ENCODE measurements at regions not wholly inside any gene's neighbourhood (a gene's known extent, or its start where the extent isn't known, plus 50 kb on each side); places are given as distances from the start of the nearest gene placed in this dataset.
"Not testable (repeated sequence)": the region's sequence is repeated elsewhere in the genome, so short reads cannot be mapped to it uniquely, and the experiment has no call there.

DNA sequence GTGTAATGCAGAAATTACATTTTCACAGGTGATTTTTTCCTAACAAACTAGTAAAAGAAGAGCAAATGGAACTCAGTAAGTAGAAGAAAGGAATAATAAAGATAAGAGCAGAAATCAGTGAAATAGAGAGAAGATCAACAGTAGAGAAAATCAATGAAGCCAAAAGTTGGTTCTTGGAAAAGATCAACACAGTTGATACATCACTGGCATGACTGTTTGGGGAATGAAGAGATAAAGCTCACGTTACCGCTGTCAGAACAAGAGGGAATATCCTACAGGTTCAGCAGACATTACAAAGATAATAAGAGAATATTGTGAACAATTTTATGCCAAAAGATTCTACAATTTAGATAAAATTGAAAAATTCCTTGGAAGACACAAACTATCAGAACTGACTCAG is 146.4 kb downstream of the ACTR3B start:
- DNase-seq (ENCODE audit: low spot score): no peak
- intact Hi-C loops (cut with DNase I): no loop called here

DNA sequence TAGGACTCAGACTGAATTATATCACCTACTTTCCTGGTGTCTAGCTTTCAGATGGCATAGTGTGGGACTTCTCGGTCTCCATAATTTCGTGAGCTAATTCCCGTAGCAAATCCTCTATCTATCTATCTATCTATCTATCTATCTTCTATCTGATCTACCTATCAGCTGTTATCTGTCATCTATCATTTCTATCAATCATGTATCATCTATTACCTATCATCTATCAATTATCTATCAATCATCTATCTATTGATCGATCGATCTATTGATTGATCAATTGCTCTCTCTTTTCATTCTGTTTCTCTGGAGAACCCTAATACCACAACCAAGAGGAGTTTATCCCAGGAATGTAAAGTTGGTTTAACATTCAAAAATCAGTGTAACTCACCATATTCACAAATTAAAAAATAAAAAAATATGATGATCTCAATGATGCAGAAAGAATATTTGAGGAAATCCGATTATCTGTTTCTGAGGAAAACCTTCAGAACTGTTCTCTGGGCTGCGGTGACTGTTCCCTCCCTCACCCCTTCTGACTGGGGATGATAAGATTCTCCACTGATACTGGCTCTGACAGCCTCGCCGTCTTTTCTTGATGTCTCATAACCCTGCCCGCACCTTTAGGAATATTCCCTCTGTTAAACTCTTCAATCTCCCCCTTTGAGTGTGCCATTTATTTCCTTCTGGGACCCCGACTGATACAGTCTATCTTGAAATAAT is 147.7 kb downstream of the ACTR3B start:
- no peak for DNase-seq (ENCODE audit: low spot score)
- intact Hi-C loops (cut with DNase I): no loop called here

DNA sequence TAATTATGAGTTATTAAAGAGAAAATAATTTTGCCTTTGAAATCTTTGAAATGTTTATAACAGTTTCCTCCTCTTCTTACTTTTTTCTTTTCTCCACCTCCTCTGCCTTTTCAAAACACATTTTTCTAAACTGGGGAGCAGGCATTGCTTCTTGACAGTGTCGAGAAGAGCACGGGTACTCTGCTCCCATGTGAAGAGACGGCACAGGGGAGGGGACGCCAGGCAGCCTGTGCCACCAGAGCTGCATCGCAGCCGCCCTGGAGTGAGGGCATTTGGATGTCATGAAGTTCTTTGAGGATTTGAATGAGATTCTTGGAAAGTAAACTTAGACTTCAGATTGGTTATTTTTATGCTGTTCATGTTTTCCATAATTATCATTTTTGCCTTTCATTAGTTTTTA is 149.7 kb downstream of the ACTR3B start:
- DNase-seq (ENCODE audit: low spot score): no peak
- intact Hi-C loops (cut with DNase I): no loop called here

DNA sequence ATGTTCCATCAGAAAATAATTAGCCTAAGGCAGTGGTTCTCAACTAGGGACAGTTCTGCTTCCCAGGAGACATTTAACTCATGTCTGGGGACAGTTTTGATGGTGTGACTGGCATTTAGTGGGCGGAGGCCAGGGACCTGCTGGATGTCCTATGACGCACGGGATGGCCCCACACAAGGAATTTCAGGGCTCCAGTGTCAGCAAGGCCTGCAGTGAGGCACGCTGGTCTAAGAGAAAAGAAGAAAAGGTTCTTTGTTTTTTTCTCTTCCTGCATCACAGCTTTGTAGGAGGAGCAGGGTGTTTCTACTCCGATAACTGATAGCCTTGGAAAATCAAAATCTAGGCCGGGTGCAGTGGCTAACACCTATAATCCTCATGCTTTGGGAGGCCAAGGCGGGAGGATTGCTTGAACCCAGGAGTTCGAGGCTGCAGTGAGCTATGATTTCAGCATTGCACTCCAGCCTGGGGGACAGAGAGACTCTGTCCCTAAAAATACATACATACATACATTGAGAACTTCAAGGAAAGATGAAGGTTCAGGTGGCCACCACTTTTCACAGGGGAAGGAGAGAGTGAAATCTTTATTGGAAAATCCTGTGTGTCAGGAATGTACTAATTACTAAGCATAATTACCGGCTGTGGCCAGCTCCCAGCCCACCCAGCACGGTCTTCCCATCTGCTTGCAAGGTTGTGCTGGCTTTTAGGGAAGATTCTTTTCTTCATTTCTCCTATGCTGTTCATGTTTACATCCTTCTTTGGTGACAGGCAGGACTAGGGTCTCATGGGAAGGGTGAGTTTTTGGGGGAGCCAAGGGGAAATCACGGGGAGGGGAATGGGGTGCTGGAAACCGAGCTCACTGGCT is 150.4 kb downstream of the ACTR3B start:
- DNase-seq (ENCODE audit: low spot score): no peak
- intact Hi-C loops (cut with DNase I): no loop called here

DNA sequence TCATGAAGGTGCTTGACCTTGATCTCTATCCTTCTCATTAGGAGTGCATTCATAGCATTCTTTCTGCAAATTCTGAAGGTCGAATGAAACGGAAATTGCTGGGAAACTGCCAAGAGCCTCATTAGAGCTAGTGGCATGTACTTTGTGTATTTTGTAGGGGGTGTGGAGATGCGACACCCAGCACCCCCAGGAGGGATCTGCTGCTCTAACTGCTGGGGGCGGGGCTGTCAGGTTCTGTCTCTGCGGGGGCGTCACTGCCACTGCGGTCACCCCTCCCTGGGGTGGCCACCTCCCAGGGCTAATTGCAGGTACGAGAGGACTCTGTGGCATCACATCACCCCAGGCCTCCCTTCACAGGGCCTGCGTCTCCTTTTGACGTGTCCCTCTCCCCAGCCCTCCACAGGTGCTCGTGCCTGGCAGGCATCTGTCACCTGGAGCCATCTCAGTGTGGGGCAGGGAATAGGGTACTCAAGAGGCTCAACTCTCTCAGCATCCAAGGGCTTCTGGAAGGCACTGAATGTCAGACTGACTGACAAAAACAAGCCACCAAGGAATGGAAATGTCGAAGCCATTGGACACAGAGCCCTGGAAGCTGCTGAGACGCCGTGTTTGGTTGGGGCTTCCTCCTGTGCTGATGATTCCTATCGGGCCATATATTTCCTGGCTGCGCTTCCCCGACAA is 151.1 kb downstream of the ACTR3B start:
- intact Hi-C loops (cut with DNase I): no loop called here
- no peak for DNase-seq (ENCODE audit: low spot score)

DNA sequence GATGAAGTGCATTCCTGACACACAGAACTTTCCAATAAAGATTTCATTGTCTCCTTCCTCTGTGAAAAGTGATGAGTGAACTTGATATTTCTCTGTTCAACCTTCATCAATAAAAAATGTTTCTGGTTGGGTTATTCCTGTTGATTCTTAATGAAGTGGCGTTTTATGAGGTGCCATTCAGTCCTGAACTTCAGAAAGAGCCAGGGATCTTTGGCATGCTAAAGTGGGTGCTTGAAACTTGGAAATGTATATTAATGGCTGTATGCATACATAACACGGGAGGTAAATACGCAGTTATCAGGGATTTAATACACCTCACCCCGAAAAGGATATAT is 151.6 kb downstream of the ACTR3B start:
- intact Hi-C loops (cut with DNase I): no loop called here
- no peak for DNase-seq (ENCODE audit: low spot score)

DNA sequence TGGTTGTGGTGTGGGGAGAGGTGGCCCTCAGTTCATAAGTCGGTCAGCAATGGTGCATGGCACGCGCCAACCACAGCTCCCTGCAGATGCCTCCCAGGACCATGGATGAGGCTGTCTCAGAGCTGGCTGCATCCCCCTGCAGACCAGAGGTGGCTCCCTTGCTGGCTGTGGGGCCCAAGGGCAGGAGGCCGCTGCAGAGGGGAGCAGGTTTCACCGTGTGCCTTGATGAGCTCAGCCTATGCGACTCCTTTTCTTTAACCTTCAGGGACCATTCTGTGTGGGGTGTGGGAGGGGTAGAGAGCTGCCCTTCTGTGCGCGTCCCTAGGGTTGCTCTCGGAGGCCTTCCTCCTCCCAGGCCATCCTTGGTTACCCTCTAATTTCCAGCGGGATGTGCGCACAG is 152.4 kb downstream of the ACTR3B start:
- no peak for DNase-seq (ENCODE audit: low spot score)
- intact Hi-C loops (cut with DNase I): no loop called here

DNA sequence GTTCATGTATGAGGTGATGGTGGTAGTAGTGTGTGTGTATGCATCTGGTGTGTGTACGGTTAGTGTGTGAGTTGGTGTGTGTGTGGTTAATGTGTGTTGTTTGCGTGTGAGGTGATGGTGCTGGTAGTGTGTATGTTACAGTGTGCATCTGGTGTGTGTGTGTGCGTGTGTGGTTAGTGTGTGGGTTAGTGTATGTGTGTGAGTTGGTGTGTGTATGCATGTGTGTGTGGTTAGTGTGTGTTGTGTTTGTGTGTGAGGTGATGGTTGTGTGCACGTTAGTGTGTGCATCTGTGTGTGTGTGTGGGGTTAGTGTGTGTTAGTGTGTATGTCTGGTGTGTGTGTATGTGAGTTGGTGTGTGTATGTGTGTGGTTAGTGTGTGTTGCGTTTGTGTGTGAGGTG is 153.0 kb downstream of the ACTR3B start:
- intact Hi-C loops (cut with DNase I): no loop called here
- no peak for DNase-seq (ENCODE audit: low spot score)

DNA sequence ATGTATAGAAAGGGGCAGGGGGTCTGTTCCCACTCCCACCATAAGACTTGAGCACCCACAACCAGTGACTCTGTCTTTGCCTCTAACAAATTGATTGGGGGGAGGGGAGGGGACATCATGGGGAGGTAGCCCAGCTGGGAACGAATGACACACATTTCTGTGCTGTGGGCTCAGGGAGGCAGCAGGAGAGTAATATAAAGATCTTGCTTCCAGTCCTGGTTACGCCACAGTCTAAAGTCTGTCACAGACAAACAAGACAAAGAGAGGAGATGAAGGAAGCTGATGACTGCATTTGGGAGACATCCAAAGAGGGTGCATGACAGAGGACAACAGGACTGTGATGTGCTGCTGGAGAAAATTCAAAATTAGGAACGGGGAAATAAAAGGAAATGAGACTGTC is 153.9 kb downstream of the ACTR3B start:
- no peak for DNase-seq (ENCODE audit: low spot score)
- intact Hi-C loops (cut with DNase I): no loop called here

DNA sequence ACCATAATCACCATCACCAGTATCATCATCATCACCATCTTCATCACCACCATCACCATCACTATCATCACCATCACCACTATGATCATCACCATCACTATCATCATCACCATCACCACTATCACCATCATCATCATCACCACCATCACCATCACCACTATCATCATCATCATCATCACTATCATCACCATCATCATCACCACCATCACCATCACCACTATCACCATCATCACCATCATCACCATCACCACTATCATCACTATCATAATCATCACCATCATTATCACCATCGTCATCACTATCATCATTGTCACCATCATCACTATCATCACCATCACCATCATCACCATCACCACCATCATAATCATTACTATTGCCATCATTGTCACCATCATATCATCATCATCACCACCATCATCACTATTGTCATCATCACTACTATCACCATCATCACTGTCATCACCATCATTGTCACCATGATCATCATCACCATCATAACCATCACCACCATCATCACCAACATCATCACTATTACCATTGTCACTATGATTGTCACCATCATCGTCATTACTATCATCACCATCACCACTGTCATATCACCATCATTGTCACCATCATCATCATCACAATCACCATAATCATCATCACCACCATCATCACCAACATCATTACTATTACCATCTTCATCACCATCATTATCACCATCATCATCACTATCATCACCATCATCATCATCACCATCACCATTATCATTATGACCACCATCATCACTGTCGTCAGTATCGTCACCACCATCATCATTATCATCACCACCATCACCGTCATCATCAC is 154.7 kb downstream of the ACTR3B start:
- no peak for DNase-seq (ENCODE audit: low spot score)
- intact Hi-C loops (cut with DNase I): no loop called here

DNA sequence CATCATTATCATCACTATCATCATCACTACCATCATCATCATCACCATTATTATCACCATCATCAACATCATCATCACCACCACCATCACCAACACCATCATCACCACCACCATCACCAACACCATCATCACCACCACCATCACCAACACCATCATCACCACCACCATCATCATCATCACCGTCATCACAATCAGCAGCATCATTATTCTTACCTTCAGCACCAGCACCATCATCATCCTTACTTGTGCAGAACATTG is 155.2 kb downstream of the ACTR3B start:
- DNase-seq (ENCODE audit: low spot score); intact Hi-C loops (cut with DNase I): not testable (repeated sequence)

DNA sequence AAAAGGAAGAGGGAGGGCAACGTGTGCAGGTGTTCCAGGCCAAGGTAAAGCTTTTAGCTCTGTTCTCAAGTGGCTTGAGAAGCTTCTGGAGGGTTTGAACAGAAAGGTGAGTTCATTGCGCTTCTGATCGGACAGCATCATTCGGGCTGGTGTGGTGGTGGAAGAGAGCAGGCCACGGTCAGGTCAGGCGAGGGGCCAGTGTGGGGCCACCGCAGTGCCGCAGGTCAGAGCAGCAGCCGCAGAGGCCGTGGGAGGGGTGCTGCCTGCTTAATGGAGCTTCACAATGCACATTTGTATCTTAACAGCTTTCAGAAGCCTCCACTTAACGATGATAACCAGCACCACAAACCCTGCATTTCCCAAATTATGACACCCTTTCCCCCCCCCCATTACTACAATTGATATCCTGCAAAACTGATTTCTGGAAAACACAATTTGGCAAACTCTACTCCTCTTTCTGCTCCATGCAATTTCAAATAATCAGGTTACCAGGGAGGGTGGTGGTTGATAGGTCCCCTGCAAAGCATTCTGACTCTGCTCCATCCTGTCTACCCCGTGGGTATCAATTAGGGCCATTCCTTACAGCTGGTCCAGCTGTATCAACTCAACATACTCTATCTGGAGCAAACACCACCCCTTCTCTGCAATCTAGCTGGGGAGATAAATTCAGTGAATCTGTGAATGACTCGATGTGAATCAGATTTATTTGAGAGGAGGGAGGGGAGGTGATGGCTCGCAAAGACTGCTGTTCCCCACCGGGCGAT is 162.9 kb downstream of the ACTR3B start:
- no peak for DNase-seq (ENCODE audit: low spot score)
- intact Hi-C loops (cut with DNase I): no loop called here

DNA sequence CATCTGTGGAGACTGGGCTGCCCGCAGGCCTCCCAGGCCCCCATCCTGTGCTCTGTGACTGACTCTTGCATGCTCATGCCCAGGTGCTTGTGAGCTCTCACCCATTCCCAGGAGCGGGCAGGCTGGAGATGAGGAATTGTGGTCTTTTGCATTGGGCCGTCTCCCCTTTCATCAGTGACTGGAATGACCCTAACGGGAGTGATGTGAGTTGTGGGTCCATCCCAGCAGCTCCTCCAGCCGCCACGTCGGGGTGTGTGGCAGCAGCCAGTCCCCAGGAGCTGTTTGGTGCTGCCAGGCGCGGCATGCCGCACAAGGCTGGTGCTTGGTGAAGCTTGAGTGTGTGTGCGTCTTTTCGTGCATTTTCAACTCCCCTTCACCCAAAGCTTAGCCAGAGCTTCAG is 164.2 kb downstream of the ACTR3B start:
- no peak for DNase-seq (ENCODE audit: low spot score)
- intact Hi-C loops (cut with DNase I): no loop called here

DNA sequence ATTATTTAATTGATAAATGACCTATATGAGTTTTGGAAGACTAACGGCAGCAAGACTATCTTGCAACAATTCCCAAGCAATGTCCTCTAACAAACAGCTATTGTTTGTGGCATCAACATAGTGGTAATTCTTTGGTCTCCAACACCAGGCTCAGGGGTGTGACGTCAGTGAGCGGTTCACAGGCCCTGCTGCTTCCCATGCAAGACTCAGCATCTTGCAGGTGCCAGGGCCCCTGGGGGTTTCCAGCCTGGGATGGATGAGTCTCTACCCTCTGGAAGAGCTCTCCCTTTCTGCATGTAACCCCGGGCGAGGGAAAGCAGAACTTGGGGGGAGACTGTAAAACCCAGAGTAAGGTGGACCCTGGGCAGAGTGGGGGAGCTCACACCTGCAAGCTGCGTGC is 164.7 kb downstream of the ACTR3B start:
- no peak for DNase-seq (ENCODE audit: low spot score)
- intact Hi-C loops (cut with DNase I): no loop called here

DNA sequence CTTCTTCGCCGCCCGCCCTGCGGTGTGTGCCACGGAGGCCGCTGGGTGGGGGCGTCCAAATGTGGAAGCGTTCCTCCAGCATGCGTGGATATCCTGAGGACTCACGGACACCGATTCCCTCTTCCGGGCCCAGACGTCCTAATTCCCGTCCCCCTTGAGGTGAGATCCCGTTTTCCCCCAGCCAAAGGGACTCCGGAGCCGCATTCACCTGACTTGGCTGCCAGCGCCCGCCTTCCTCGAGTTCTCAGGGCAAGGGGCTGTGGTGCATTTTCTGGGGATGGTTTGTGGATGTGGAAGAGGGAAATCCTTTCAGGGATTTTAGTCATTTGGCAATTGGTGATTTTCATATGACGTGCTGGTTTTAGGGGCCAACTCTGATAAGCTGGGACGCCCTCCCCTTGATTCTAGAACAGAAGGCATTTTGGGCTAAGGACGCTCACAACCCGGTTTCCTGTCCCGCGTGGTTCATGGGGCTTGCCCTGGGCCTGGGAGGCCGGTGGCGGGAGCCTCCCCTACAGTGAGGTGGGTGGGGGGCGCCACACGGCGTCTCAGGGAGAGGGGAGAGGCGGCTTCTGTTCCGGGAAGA is 165.4 kb downstream of the ACTR3B start:
- intact Hi-C loops (cut with DNase I): no loop called here
- no peak for DNase-seq (ENCODE audit: low spot score)

DNA sequence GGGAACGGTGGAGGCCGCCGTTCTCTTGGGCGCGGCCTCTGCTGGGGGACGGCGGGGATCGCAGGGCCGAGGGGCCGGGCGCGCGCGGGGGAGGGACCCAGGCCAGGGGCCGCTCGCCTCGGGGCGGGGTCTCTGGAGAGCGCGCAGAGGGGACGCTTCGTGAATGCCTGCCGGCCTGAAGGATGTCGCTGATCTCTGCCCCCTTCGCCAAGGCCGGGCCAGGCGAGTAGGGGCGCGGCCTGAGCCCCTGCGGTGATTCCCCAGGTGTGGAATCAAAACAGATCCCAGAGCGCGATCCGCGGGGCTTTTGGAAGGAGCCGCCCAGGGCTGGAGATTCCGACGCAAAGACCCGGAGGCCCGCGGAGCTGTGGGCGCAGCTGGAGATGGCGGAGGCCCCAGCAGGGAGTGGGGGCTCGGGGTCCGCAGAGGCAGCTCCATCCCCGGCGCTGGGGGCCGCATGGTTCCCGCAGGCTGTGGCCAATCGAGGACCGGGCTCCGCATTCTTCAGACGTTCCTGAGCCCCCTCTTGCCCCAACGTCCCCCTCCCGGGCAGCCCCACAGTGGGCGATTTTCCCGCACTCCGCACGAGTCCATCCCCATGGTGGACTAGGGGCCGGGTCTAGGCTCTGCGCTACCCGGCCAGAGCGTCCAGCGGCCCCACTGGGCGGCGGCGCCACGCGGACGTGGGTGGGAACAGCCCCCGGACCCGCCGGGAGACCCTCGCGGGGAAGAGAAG is 166.0 kb downstream of the ACTR3B start:
- intact Hi-C loops (cut with DNase I): no loop called here
- DNase-seq (ENCODE audit: low spot score): no peak

DNA sequence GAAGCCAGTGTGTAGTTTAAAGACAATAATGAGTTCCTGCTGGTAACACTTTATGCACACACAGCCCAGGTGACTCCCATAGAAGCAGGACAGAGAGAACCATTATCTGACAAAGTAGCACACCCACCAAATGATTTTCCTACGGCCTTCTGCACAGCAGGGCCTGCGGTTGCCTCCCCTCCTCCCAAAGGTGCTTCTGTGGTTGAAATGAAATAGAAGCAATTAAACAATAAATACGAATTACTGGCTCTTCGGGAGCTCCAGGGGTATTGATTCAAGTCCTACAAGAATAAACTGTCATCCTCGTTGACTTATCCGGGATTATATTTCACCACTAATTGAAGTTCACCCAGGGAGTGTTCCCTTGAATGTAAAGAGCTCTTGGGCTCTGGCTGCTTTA is 172.1 kb downstream of the ACTR3B start:
- DNase-seq (ENCODE audit: low spot score): no peak
- intact Hi-C loops (cut with DNase I): no loop called here

DNA sequence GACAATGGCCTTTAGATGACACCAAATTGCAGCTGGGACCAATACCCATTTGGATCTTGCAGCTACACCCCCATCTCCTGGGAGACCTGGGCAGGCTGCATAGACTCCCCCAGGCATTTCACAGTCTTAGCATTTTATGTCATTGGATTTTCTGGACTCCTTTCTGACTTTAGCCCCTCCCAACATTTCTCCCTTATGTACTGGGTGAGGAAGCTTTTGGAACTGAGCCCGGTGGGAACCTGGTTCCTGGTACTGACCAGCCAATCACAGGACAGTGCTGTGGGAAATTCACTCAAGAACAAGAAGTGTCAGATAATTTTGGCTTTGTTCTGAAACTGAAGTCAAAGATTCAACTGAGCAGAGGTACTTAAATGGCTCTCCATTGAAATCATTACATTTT is 177.7 kb downstream of the ACTR3B start:
- intact Hi-C loops (cut with DNase I): no loop called here
- DNase-seq (ENCODE audit: low spot score): no peak

DNA sequence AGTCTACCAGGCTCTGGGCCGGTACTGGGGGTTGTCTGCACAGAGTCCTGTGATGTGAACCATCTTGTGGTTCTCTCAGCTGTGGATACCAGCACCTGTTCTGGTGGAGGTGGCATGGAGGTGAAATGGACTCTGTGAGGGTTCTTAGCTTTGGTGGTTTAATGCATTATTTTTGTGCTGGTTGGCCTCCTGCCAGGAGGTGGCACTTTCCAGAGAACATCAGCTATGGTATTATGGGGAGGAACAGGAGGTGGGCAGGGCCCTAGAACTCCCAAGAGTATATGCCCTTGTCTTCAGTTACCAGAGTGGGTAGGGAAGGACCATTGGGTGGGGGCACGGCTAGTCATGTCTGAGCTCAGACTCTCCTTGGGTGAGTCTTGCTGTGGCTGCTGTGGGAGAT is 187.1 kb downstream of the ACTR3B start:
- DNase-seq (ENCODE audit: low spot score); intact Hi-C loops (cut with DNase I): not testable (repeated sequence)
